ENCODE measurements at regions not wholly inside any gene's neighbourhood (a gene's known extent, or its start where the extent isn't known, plus 50 kb on each side); places are given as distances from the start of the nearest gene placed in this dataset.

DNA sequence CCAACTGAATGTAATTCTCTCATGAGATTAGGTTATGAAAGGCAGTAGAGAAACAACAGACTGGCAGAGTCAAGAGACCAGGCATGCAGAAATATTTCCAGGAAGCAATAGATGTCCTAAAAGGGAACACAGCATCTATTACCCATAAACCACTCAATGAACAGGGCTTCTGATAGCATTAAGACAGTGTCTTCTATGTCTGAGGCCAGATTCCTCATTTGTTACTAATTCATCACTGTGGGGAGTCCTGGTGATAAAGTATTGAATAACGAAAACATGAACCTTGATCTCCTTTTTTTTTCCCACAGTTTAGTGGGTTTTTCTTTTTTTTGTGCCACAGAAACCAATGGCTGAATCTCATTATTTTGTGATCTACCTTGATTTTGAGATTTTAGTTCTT lies 339.0 kb downstream of the METTL15 start:
- Histone ChIP-seq H3K4me3 (no peak overlapping the region), H3K9me3 (no peaks in the 10 kb centered on the region), H3K27me3 (no peaks in the 10 kb centered on the region), H3K36me3 (no peaks in the 10 kb centered on the region)
- no peak for DNase-seq

DNA sequence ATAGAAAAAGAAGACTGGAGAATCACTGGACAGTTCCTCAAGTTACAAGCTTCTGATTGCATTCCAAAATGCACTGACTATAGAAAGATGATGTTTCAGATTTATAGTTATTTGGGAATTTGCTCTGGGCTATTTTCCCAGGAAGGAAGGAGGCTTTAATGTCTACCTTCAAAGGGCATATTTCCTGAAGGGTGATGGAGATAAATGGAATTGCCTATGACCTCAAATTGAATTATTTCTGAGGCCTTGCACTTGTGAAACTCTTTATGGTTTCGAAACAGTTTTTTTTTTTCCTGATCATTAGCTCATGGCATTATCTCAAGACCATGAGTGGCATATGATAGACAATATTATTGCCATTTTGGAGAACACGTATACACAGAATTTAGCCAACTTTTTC lies 333.9 kb downstream of the METTL15 start:
- DNase-seq: no peak
- Histone ChIP-seq H3K36me3 (no peaks in the 10 kb centered on the region), H3K9me3 (no peaks in the 10 kb centered on the region), H3K4me3 (no peak overlapping the region), H3K27me3 (no peaks in the 10 kb centered on the region)

DNA sequence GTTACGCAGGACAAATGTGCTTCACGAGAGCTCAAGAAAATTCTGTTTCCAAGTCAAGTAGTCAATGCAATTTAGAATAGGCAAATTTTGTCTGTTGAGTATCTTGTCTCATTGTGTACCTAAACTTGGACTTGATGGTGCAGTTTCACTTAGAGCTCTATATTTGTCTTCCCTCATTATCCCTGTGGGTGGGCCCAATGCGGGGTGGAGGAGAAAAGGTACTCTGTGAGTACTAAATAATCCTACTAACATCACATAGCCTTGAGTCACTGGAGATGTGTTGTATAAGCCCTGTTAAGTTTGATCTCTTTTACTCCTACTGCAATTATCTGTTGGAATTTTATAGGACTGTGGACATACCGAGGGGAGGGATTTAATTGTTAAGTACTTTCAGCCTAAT lies 331.2 kb downstream of the METTL15 start:
- Histone ChIP-seq H3K36me3 (no peaks in the 10 kb centered on the region), H3K27me3 (no peaks in the 10 kb centered on the region), H3K9me3 (no peaks in the 10 kb centered on the region), H3K4me3 (no peak overlapping the region)
- DNase-seq: no peak

DNA sequence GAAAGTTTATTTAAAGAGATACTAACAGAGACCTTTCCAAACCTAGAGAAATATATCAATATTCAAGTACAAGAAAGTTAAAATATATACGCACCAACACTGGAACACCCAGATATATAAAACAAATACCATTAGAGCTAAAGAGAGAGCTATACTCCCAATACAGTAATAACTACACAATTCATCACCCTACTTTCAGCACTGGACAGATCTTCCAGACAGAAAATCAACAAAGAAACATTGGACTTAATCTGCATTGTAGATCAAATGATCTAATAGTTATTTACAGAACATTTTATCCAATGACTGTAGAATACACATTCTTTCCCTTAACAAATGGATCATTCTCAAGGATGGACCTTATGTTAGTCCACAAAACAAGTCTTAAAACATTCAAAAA lies 311.9 kb downstream of the METTL15 start:
- H3K36me3 ChIP-seq: no peaks in the 10 kb centered on the region
- no peak for DNase-seq
- no peak overlapping the region for H3K4me3 ChIP-seq
- H3K9me3 ChIP-seq: no peaks in the 10 kb centered on the region
- no peaks in the 10 kb centered on the region for H3K27me3 ChIP-seq

DNA sequence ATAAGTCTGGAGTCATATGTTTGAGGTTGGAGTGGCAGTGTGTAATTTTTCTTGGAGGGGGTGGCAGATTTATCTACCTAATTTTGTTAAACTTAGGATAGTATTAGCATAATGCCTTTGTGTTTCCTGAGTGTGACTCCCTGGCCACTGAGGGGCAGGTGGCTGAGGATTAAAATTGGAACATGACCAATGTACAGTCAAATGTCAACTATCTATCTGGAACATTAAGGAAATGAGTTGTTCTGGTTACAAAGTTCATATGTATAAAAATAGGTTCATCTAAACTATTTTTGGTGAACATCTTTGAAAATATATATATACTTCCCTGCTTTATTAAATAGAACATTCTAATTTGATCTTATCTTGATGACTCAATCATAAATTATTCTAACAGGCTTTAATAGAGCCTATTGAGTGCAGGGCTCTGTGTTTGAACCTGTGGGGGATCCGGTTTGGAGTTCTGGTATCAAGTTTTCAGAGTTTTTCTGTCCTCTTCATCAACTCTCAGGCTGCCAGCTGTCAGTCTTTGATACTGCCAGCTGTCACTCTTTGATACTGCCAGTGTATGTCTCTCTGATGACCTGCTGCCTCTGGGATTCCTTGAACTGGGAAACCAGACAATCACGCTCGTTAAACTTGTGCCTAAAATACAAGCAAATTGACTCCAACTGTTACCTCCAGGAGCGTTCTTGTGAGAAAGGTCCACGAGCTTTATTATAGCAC lies 309.6 kb downstream of the METTL15 start:
- no peak overlapping the region for H3K4me3 ChIP-seq
- no peaks in the 10 kb centered on the region for H3K9me3 ChIP-seq
- H3K27me3 ChIP-seq: no peaks in the 10 kb centered on the region
- H3K36me3 ChIP-seq: no peaks in the 10 kb centered on the region
- DNase-seq: no peak

DNA sequence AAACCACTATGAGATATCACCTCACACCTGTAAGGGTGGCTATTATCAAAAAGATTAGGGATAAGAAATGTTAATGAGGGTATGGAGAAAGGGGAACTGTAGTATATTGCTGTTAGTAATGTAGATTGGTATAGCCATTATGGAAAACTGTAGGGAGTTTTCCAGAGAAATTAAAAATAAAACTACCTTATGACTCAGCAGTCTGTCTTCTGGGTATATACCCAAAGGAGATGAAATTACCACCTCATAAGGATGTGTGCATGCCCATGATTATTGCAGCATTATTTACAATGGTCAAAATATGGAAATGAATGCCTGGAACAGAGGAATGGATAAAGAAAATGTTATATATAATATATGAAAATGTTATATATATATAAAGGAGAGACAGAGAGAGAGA lies 303.8 kb downstream of the METTL15 start:
- H3K9me3 ChIP-seq: no peaks in the 10 kb centered on the region
- no peak for DNase-seq
- H3K4me3 ChIP-seq: no peak overlapping the region
- H3K27me3 ChIP-seq: no peaks in the 10 kb centered on the region
- H3K36me3 ChIP-seq: no peaks in the 10 kb centered on the region

DNA sequence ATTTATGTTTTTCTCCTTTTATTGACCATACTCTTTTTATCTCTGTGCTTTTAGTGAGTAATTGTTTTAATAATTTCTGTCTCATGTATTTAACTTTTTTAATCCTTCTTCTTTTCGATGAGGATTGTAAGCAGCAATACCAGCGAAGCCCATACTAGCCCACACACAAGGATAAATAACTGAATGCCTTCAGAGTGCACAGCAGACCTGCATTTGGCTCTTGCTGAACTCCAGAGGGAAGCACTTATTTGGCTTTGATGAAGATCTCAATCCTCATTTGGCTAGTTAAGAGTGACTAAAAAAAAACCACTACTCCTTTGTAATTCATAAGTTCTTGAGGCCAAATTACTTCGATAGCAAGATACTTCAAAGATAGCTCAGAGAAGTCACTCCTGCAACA lies 293.3 kb downstream of the METTL15 start:
- no peaks in the 10 kb centered on the region for H3K36me3 ChIP-seq
- no peak overlapping the region for H3K4me3 ChIP-seq
- no peaks in the 10 kb centered on the region for H3K27me3 ChIP-seq
- no peak for DNase-seq
- no peaks in the 10 kb centered on the region for H3K9me3 ChIP-seq

DNA sequence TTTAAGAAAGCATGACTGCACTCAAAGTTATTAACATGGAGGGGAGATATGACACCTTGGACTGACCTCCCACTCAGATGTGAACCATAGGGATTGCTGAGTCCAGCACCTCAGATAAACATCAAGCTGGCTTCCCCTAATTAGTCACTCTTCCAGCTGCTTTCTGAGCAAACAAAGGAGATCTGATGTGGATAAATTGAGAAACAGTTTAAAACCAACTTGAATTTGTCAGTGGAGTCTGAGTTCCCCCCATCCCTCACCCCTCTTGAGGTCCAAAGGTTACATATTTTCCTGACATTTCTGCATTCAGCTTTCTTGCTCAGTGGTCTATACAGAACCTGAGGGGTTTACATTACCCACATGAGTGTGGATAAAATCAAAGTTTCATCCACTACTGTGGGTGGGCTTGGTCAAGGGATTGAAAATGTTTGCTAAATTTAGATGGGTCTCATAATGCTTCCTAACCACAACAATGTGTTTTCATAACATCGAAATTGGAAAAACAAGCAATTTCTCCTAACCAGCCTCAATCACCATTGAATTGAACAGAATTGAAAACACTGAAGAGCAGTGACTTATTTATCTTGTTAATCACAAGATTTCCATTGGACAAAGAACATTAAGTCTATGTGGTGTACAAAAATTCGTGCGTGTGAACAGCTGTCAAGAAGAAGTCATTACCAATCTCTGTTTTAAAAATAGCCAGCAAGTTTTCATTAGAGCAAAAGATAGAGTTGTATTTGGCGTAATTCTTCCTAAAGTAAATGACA lies 292.3 kb downstream of the METTL15 start:
- Histone ChIP-seq H3K4me3 (no peak overlapping the region), H3K9me3 (no peaks in the 10 kb centered on the region), H3K27me3 (no peaks in the 10 kb centered on the region), H3K36me3 (no peaks in the 10 kb centered on the region)
- no peak for DNase-seq

DNA sequence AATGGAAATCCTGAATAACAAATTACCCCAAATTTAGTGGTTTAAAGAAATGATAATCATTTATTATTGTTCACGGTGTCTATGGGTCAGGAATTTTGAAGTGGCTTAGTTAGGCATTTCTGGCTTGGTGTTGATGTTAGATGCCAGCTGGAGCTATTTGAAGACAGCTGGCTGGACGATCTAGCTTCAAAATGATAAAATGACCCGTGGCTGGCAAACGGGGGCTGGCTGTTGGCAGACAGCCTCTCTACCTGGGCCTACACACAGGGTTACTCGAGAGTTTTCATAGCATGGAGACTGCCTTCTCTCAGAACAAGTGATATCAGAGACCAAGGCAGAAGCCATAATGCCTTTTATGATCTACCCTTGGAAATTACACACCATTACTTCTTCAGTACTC lies 285.2 kb downstream of the METTL15 start:
- DNase-seq: no peak
- no peaks in the 10 kb centered on the region for H3K9me3 ChIP-seq

DNA sequence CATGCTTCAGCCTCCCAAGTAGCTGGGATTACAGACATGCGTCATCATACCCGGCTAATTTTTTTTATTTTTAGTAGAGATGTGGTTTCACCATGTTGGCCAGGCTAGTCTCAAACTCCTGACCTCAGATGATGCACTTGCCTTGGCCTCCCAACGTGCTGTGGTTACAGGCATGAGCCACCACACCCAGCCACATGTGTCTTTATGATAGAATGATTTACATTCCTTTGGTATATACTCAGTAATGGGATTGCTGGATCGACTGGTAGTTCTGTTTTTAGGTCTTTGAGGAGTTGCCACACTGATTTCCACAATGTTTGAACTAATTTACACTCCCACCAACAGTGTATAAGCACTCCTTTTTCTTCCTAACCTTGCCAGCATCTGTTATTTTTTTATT lies 276.2 kb downstream of the METTL15 start:
- H3K4me3 ChIP-seq: no peak overlapping the region
- peak; percentile 89 for DNase-seq
- no peaks in the 10 kb centered on the region for H3K27me3 ChIP-seq
- H3K36me3 ChIP-seq: no peaks in the 10 kb centered on the region; the same call in 1 of the 2 replicates
- peaks cover 11% of the 10 kb centered on the region for H3K9me3 ChIP-seq

More for the DNA sequence above, 285.2 kb downstream of the METTL15 start:
- no peak overlapping the region for H3K4me3 ChIP-seq
- no peaks in the 10 kb centered on the region for H3K36me3 ChIP-seq
- H3K27me3 ChIP-seq: no peaks in the 10 kb centered on the region

DNA sequence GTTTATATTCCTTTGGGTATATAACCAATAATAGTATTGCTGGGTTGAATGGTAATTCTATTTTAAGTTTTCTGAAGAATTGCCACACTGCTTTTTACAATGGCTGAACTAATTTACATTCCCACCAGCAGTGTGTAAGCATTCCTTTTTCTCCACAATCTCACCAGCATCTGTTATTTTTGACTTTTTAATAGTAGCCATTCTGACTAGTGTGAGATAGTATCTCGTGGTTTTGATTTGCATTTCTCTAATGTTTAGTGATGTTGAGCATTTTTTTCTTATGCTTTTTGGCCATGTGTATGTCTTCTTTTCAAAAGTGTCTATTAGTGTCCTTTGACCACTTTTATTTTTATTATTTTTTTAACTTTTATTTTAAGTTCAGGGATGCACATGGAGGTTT lies 275.3 kb downstream of the METTL15 start:
- no peaks in the 10 kb centered on the region for H3K27me3 ChIP-seq
- no peak overlapping the region for H3K4me3 ChIP-seq
- no peaks in the 10 kb centered on the region; the same call in 1 of the 2 replicates for H3K36me3 ChIP-seq
- no peak for DNase-seq
- peaks cover 11% of the 10 kb centered on the region for H3K9me3 ChIP-seq
